ENCODE measurements at regions not wholly inside any gene's neighbourhood (a gene's known extent, or its start where the extent isn't known, plus 50 kb on each side); places are given as distances from the start of the nearest gene placed in this dataset.

- DNase-seq, result no peak
Measured at GRCh38 chr4:155107059-155107458, 101.4 kb upstream of the NPY2R start.

GRCh38 chr4:155114790-155115189 lies 93.6 kb upstream of the NPY2R start:
- DNase-seq, result peak; percentile 24 to 44

GRCh38 chr4:155119006-155119405 lies 89.4 kb upstream of the NPY2R start:
- DNase-seq, result no peak

GRCh38 chr4:155120536-155120935 lies 87.9 kb upstream of the NPY2R start:
- DNase-seq, result no peak

- no peak for DNase-seq
Measured at GRCh38 chr4:155122382-155122781, 86.1 kb upstream of the NPY2R start.

- no peak for DNase-seq
Measured at GRCh38 chr4:155134136-155134535, 74.3 kb upstream of the NPY2R start.

- no peak for DNase-seq
Measured at GRCh38 chr4:155140889-155141288, 67.5 kb upstream of the NPY2R start.

GRCh38 chr4:155143512-155143911 lies 64.9 kb upstream of the NPY2R start:
- no peak for DNase-seq

Data from NCI-H1930 (cell line).